Heart left ventricle (tissue), 13 donors: ENCODE measurements at regions not wholly inside any gene's neighbourhood (a gene's known extent, or its start where the extent isn't known, plus 50 kb on each side); places are given as distances from the start of the nearest gene placed in this dataset.

ENCODE experiments used
- POLR2A ChIP-seq, 2 donors: fragments of 450-650 bp; IDR thresholded peaks; one replicate each; pipeline ENCODE4 v1.6.1; 2017; ENCODE audit warnings: antibody characterized with exemption in 2 of 2, mild to moderate bottlenecking in 2 of 2, moderate library complexity in 2 of 2
- TF ChIP-seq, protein P1 (sequence below), 12 donors: fragments of 200-600 bp; sonication (generic) in 4 of 12; IDR thresholded peaks; one replicate each; pipeline versions ENCODE4 v1.5.0 to v1.8.0; 2018 to 2022; ENCODE audit warnings: antibody characterized with exemption in 12 of 12, mild to moderate bottlenecking in 5 of 12
- donor health status: ischemic (EF 13 %, LVEDD 7.1; RV severe dilation, severe dysfunction).
- donor health status: DM: no; HTN: yes; CAD: no.
- donor health status: DM: no; HTN: no; CAD: no.
- donor health status: ischemic (EF 25% LVEDD 6.9; RV normal size, moderate dysfunction).
- donor health status: ischemic (EF 25% LVEDD 5.7; RV mildly dilated, moderate dysfunction).
- donor health status: ischemic (EF 35%, LVEDD 5.7; RV mildly dilated, moderate dysfunction).
- donor health status: nonischemic (EF 11% LVEDD 7.7; RV severe dilation, severe dysfunction).
- donor health status: DM: yes; HTN: yes; CAD: no.
- donor health status: PGD.
- donor health status: ischemic (EF 29% LVEDD 5.4; RV normal size, mild dysfunction).
- donor health status: nonischemic (EF 23%, LVEDD 6.1; RV moderate dilation, normal function).

GRCh38 chr5:31130676-31131075, 62.8 kb upstream of the CDH6 start:
- TF ChIP-seq POLR2A (IDR thresholded peaks at IDR 0.05): no peak
- TF ChIP-seq, protein P1, sequence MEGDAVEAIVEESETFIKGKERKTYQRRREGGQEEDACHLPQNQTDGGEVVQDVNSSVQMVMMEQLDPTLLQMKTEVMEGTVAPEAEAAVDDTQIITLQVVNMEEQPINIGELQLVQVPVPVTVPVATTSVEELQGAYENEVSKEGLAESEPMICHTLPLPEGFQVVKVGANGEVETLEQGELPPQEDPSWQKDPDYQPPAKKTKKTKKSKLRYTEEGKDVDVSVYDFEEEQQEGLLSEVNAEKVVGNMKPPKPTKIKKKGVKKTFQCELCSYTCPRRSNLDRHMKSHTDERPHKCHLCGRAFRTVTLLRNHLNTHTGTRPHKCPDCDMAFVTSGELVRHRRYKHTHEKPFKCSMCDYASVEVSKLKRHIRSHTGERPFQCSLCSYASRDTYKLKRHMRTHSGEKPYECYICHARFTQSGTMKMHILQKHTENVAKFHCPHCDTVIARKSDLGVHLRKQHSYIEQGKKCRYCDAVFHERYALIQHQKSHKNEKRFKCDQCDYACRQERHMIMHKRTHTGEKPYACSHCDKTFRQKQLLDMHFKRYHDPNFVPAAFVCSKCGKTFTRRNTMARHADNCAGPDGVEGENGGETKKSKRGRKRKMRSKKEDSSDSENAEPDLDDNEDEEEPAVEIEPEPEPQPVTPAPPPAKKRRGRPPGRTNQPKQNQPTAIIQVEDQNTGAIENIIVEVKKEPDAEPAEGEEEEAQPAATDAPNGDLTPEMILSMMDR (IDR thresholded peaks at IDR 0.05): no peak
